HFFc6 (cell line): ENCODE measurements at regions not wholly inside any gene's neighbourhood (a gene's known extent, or its start where the extent isn't known, plus 50 kb on each side); places are given as distances from the start of the nearest gene placed in this dataset.

Experiments
- DNase-seq: peaks from one replicate; pipeline ENCODE4 v3.0.0-alpha.2; 2018
- H3K27ac Mint-ChIP-seq: 2 replicates; pipeline ENCODE4 v1.8.0; 2020; ENCODE audit warnings: mild to moderate bottlenecking, mixed read lengths
- H3K27me3 Mint-ChIP-seq: 2 replicates; pipeline ENCODE4 v1.8.0; 2021; ENCODE audit warnings: mild to moderate bottlenecking, moderate library complexity, mixed read lengths; ENCODE audit not compliant: insufficient read depth
- H3K36me3 Mint-ChIP-seq: 2 replicates; pipeline ENCODE4 v1.8.0; 2021; ENCODE audit warnings: low read depth, mixed read lengths
- H3K4me1 Mint-ChIP-seq: 2 replicates; pipeline ENCODE4 v1.8.0; 2020; ENCODE audit warnings: low read depth, mixed read lengths
- H3K4me3 Mint-ChIP-seq: 2 replicates; pipeline ENCODE4 v1.8.0; 2020; ENCODE audit warnings: mild to moderate bottlenecking, moderate library complexity, mixed read lengths
- H3K9me3 Mint-ChIP-seq: 2 replicates; pipeline ENCODE4 v1.8.0; 2020; ENCODE audit warnings: mild to moderate bottlenecking, mixed read lengths
- CTCF ChIP-seq: fragments of 200-600 bp; sonication (generic); IDR thresholded peaks from 2 replicates; pipeline ENCODE4 v1.5.0; 2021; ENCODE audit warnings: antibody characterized with exemption, mild to moderate bottlenecking

- H3K27ac Mint-ChIP-seq, result peak overlapping the region; percentile 65
- no peak for TF ChIP-seq CTCF
Observed at GRCh38 chr2:161033059-161033660, 127.1 kb upstream of the TANK start.

GRCh38 chr2:161036926-161037325 lies 123.3 kb upstream of the TANK start:
- no peaks in the 10 kb centered on the region for H3K9me3 Mint-ChIP-seq
- peaks cover 3% of the 10 kb centered on the region; the same call in 1 of the 2 replicates for H3K36me3 Mint-ChIP-seq
- H3K4me3 Mint-ChIP-seq, result no peak overlapping the region
- DNase-seq, result no peak
- no peak for TF ChIP-seq CTCF
- H3K4me1 Mint-ChIP-seq, result peaks cover 27% of the 10 kb centered on the region
- peak overlapping the region; percentile 18; the same call in 1 of the 2 replicates for H3K27ac Mint-ChIP-seq
- H3K27me3 Mint-ChIP-seq, result peaks cover 1% of the 10 kb centered on the region

More at GRCh38 chr2:161033059-161033660, 127.1 kb upstream of the TANK start:
- DNase-seq, result peak; percentile 76
- no peaks in the 10 kb centered on the region for H3K9me3 Mint-ChIP-seq
- H3K27me3 Mint-ChIP-seq, result peaks cover 1% of the 10 kb centered on the region; the same call in 1 of the 2 replicates
- peaks cover 3% of the 10 kb centered on the region; the same call in 1 of the 2 replicates for H3K36me3 Mint-ChIP-seq
- no peak overlapping the region for H3K4me3 Mint-ChIP-seq
- H3K4me1 Mint-ChIP-seq, result peaks cover 50% of the 10 kb centered on the region

GRCh38 chr2:161039071-161039470 lies 121.2 kb upstream of the TANK start:
- H3K4me3 Mint-ChIP-seq, result no peak overlapping the region
- DNase-seq, result peak; percentile 18
- peaks cover 1% of the 10 kb centered on the region for H3K27me3 Mint-ChIP-seq
- H3K36me3 Mint-ChIP-seq, result peaks cover 3% of the 10 kb centered on the region; the same call in 1 of the 2 replicates
- H3K27ac Mint-ChIP-seq, result no peak overlapping the region
- no peak for TF ChIP-seq CTCF
- H3K4me1 Mint-ChIP-seq, result peaks cover 19% of the 10 kb centered on the region
- no peaks in the 10 kb centered on the region for H3K9me3 Mint-ChIP-seq

GRCh38 chr2:161041356-161041755 lies 118.9 kb upstream of the TANK start:
- H3K27me3 Mint-ChIP-seq, result no peaks in the 10 kb centered on the region; the same call in 1 of the 2 replicates
- H3K27ac Mint-ChIP-seq, result no peak overlapping the region
- H3K36me3 Mint-ChIP-seq, result no peaks in the 10 kb centered on the region
- TF ChIP-seq CTCF, result no peak
- H3K4me3 Mint-ChIP-seq, result no peak overlapping the region
- DNase-seq, result no peak
- peaks cover 40% of the 10 kb centered on the region for H3K4me1 Mint-ChIP-seq
- no peaks in the 10 kb centered on the region for H3K9me3 Mint-ChIP-seq

GRCh38 chr2:161042990-161043625 lies 117.1 kb upstream of the TANK start:
- Mint-ChIP-seq H3K4me3 (no peak overlapping the region), H3K36me3 (no peaks in the 10 kb centered on the region)

More at GRCh38 chr2:161042990-161043625, 117.1 kb upstream of the TANK start:
- TF ChIP-seq CTCF, result no peak
- H3K4me1 Mint-ChIP-seq, result peaks cover 42% of the 10 kb centered on the region
- H3K9me3 Mint-ChIP-seq, result no peaks in the 10 kb centered on the region
- DNase-seq, result no peak
- no peaks in the 10 kb centered on the region; the same call in 1 of the 2 replicates for H3K27me3 Mint-ChIP-seq
- H3K27ac Mint-ChIP-seq, result no peak overlapping the region
